COR-L47 (cell line): ENCODE measurements at regions not wholly inside any gene's neighbourhood (a gene's known extent, or its start where the extent isn't known, plus 50 kb on each side); places are given as distances from the start of the nearest gene placed in this dataset.

Experiments
- DNase-seq: peaks from one replicate; lab custom pipeline; 2025; lab: John Stamatoyannopoulos, UW

GRCh38 chr2:20110876-20111275 lies 59.4 kb upstream of the LAPTM4A start:
- no peak for DNase-seq

- DNase-seq, result no peak
Observed at GRCh38 chr2:20110383-20110782, 59.0 kb upstream of the LAPTM4A start.

- no peak for DNase-seq
Observed at GRCh38 chr2:20108655-20109396, 57.4 kb upstream of the LAPTM4A start.

GRCh38 chr2:20107776-20108175 lies 56.3 kb upstream of the LAPTM4A start:
- DNase-seq, result no peak

GRCh38 chr2:20107352-20107751 lies 55.9 kb upstream of the LAPTM4A start:
- no peak for DNase-seq

GRCh38 chr2:20106746-20107145 lies 55.3 kb upstream of the LAPTM4A start:
- DNase-seq, result no peak

- peak; percentile 64 for DNase-seq
Observed at GRCh38 chr2:20104900-20105545, 53.6 kb upstream of the LAPTM4A start.

GRCh38 chr2:20103530-20103929 lies 52.1 kb upstream of the LAPTM4A start:
- DNase-seq, result no peak
